ENCODE measurements at regions not wholly inside any gene's neighbourhood (a gene's known extent, or its start where the extent isn't known, plus 50 kb on each side); places are given as distances from the start of the nearest gene placed in this dataset.

GRCh38 chr15:60076582-60077276, 72.6 kb downstream of the FOXB1 start:
- H3K27me3 ChIP-seq = no peaks in the 10 kb centered on the region
- intact Hi-C loops (cut with DNase I; ENCODE audit: low total_unique reads) = no loop called here
- DNase-seq = no peak
- 71 to 77% methylated on average over 11 of the region's 11 CpGs for WGBS, 2 donors
- no peak overlapping the region for H3K27ac ChIP-seq
- H3K4me3 ChIP-seq = no peak overlapping the region
- no peaks in the 10 kb centered on the region for H3K4me1 ChIP-seq
- TF ChIP-seq POLR2A (IDR thresholded peaks at IDR 0.05) = no peak
- TF ChIP-seq CTCF (IDR thresholded peaks at IDR 0.05) = no peak
- no peaks in the 10 kb centered on the region for H3K36me3 ChIP-seq (ENCODE audit: low read depth, missing control alignments)
- no peaks in the 10 kb centered on the region for H3K9me3 ChIP-seq

GRCh38 chr15:60077581-60078359, 73.7 kb downstream of the FOXB1 start:
- TF ChIP-seq CTCF (IDR thresholded peaks at IDR 0.05) (no peak), POLR2A (IDR thresholded peaks at IDR 0.05) (no peak)
- H3K27ac ChIP-seq = no peak overlapping the region
- WGBS, 2 donors = 55 to 61% methylated on average over 11 of the region's 11 CpGs
- DNase-seq = no peak
- no peaks in the 10 kb centered on the region for H3K4me1 ChIP-seq
- H3K9me3 ChIP-seq = no peaks in the 10 kb centered on the region
- H3K36me3 ChIP-seq (ENCODE audit: low read depth, missing control alignments) = no peaks in the 10 kb centered on the region
- intact Hi-C loops (cut with DNase I; ENCODE audit: low total_unique reads) = no loop called here
- H3K4me3 ChIP-seq = peak overlapping the region in 1 of 2 donors; percentile 17
- H3K27me3 ChIP-seq = no peaks in the 10 kb centered on the region

GRCh38 chr15:60079210-60079609, 75.1 kb downstream of the FOXB1 start:
- Histone ChIP-seq H3K4me3 (no peak overlapping the region), H3K27ac (no peak overlapping the region), H3K36me3 (ENCODE audit: low read depth, missing control alignments) (no peaks in the 10 kb centered on the region), H3K9me3 (no peaks in the 10 kb centered on the region), H3K4me1 (no peaks in the 10 kb centered on the region), H3K27me3 (no peaks in the 10 kb centered on the region)
- WGBS, 2 donors = 53 to 55% methylated on average over 2 of the region's 2 CpGs
- TF ChIP-seq POLR2A (IDR thresholded peaks at IDR 0.05) (no peak), CTCF (IDR thresholded peaks at IDR 0.05) (peak in 2 of 3 experiments; percentile 19 to 20)
- DNase-seq = no peak
- intact Hi-C loops (cut with DNase I; ENCODE audit: low total_unique reads) = no loop called here

GRCh38 chr15:60081976-60082375, 77.9 kb downstream of the FOXB1 start:
- TF ChIP-seq POLR2A (IDR thresholded peaks at IDR 0.05) (no peak), CTCF (IDR thresholded peaks at IDR 0.05) (no peak)
- no peaks in the 10 kb centered on the region for H3K36me3 ChIP-seq (ENCODE audit: low read depth, missing control alignments)

More at GRCh38 chr15:60081976-60082375, 77.9 kb downstream of the FOXB1 start:
- Histone ChIP-seq H3K4me1 (no peaks in the 10 kb centered on the region), H3K9me3 (no peaks in the 10 kb centered on the region), H3K27me3 (no peaks in the 10 kb centered on the region), H3K27ac (no peak overlapping the region), H3K4me3 (no peak overlapping the region)
- no peak for DNase-seq
- intact Hi-C loops (cut with DNase I; ENCODE audit: low total_unique reads) = no loop called here
- 51 to 60% methylated on average over 3 of the region's 3 CpGs for WGBS, 2 donors

Measured in testis (tissue), 2 donors.